ENCODE measurements at regions not wholly inside any gene's neighbourhood (a gene's known extent, or its start where the extent isn't known, plus 50 kb on each side); places are given as distances from the start of the nearest gene placed in this dataset.

GRCh38 chr2:47226132-47226922, 50.0 kb upstream of the CALM2 start:
- TF ChIP-seq ZNF274 (IDR thresholded peaks at IDR 0.05; ENCODE audit: low read depth, low read length), result no peak
- no peak overlapping the region for H3K4me3 ChIP-seq (ENCODE audit: low read length)

Data from GM08714 (cell line).